ENCODE measurements at regions not wholly inside any gene's neighbourhood (a gene's known extent, or its start where the extent isn't known, plus 50 kb on each side); places are given as distances from the start of the nearest gene placed in this dataset.

GRCh38 chr11:116375221-116375620, 397.6 kb downstream of the BUD13 start:
- TF ChIP-seq ZNF282 (IDR thresholded peaks at IDR 0.05; ENCODE audit: partially characterized antibody) (no peak), ATF3 (CRISPR knock-in tag; IDR thresholded peaks at IDR 0.05) (no peak), SRSF4 (IDR thresholded peaks at IDR 0.05; ENCODE audit: low read depth, low read length, poor library complexity, severe bottlenecking) (no peak)

All from HepG2 (cell line).